ENCODE measurements at regions not wholly inside any gene's neighbourhood (a gene's known extent, or its start where the extent isn't known, plus 50 kb on each side); places are given as distances from the start of the nearest gene placed in this dataset.

GRCh38 chr5:123262216-123262823 lies 160.9 kb downstream of the CEP120 start:
- TF ChIP-seq, protein P1, sequence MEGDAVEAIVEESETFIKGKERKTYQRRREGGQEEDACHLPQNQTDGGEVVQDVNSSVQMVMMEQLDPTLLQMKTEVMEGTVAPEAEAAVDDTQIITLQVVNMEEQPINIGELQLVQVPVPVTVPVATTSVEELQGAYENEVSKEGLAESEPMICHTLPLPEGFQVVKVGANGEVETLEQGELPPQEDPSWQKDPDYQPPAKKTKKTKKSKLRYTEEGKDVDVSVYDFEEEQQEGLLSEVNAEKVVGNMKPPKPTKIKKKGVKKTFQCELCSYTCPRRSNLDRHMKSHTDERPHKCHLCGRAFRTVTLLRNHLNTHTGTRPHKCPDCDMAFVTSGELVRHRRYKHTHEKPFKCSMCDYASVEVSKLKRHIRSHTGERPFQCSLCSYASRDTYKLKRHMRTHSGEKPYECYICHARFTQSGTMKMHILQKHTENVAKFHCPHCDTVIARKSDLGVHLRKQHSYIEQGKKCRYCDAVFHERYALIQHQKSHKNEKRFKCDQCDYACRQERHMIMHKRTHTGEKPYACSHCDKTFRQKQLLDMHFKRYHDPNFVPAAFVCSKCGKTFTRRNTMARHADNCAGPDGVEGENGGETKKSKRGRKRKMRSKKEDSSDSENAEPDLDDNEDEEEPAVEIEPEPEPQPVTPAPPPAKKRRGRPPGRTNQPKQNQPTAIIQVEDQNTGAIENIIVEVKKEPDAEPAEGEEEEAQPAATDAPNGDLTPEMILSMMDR (IDR thresholded peaks at IDR 0.05), result no peak
- TF ChIP-seq POLR2A (IDR thresholded peaks at IDR 0.05), result no peak

Measured in breast epithelium (tissue), 3 donors.